GM23338 (cell line): ENCODE measurements at regions not wholly inside any gene's neighbourhood (a gene's known extent, or its start where the extent isn't known, plus 50 kb on each side); places are given as distances from the start of the nearest gene placed in this dataset.

Experiments used
- ATAC-seq: fragments of 200-7000 bp; cut with Tn5 transposase; 3 replicates; pipeline ENCODE4 v1.9.1; 2020
- DNase-seq: peaks from one replicate; pipeline ENCODE4 v3.0.0-alpha.2; 2015; ENCODE audit warnings: low spot score
- H2AFZ ChIP-seq: fragments of 200-600 bp; sonication (generic); 2 replicates; pipeline ENCODE4 v1.8.0; 2016; ENCODE audit warnings: antibody characterized with exemption, mild to moderate bottlenecking, moderate library complexity
- H3F3A ChIP-seq: fragments of 200-600 bp; sonication (generic); replicated peaks from 2 replicates; pipeline ENCODE4 v1.8.0; 2017; ENCODE audit warnings: antibody characterized with exemption, mixed run types, low read depth
- H3K27ac ChIP-seq: fragments of 200-600 bp; sonication (generic); 2 replicates; pipeline ENCODE4 v1.6.1; 2016; ENCODE audit warnings: low read depth
- H3K27me3 ChIP-seq: fragments of 200-600 bp; sonication (generic); 2 replicates; pipeline ENCODE4 v1.8.0; 2016; ENCODE audit warnings: mild to moderate bottlenecking, mixed run types, moderate library complexity; ENCODE audit not compliant: insufficient read depth
- H3K36me3 ChIP-seq: fragments of 200-600 bp; sonication (generic); 2 replicates; pipeline ENCODE4 v1.8.0; 2016; ENCODE audit warnings: mild to moderate bottlenecking; ENCODE audit not compliant: insufficient read depth
- H3K4me1 ChIP-seq: fragments of 200-600 bp; sonication (generic); 2 replicates; pipeline ENCODE4 v1.8.0; 2016; ENCODE audit warnings: mild to moderate bottlenecking, moderate library complexity; ENCODE audit not compliant: insufficient read depth
- H3K4me2 ChIP-seq: fragments of 200-600 bp; sonication (generic); 2 replicates; pipeline ENCODE4 v1.7.1; 2017; ENCODE audit warnings: mixed run types
- H3K4me3 ChIP-seq: fragments of 200-600 bp; sonication (generic); 2 replicates; pipeline ENCODE4 v1.6.1; 2016; ENCODE audit warnings: mixed run types
- H3K79me2 ChIP-seq: fragments of 200-600 bp; sonication (generic); replicated peaks from 2 replicates; pipeline ENCODE4 v1.8.0; 2017; ENCODE audit warnings: mild to moderate bottlenecking; ENCODE audit not compliant: insufficient read depth
- H3K9me2 ChIP-seq: fragments of 200-600 bp; sonication (generic); 2 replicates; pipeline ENCODE4 v1.8.0; 2017; ENCODE audit not compliant: insufficient read depth
- H4K20me1 ChIP-seq: fragments of 200-600 bp; sonication (generic); replicated peaks from 2 replicates; pipeline ENCODE4 v1.8.0; 2017; ENCODE audit warnings: mild to moderate bottlenecking; ENCODE audit not compliant: insufficient read depth
- H3K27ac Mint-ChIP-seq: 2 replicates; pipeline ENCODE4 v1.8.0; 2020; ENCODE audit warnings: inconsistent platforms, mild to moderate bottlenecking, moderate library complexity, mixed read lengths
- H3K27me3 Mint-ChIP-seq: 3 replicates; pipeline ENCODE4 v1.8.0; 2022; ENCODE audit warnings: low read depth, mild to moderate bottlenecking, moderate library complexity, mixed read lengths, inconsistent platforms; ENCODE audit not compliant: insufficient read depth, poor library complexity
- H3K36me3 Mint-ChIP-seq: 3 replicates; pipeline ENCODE4 v1.8.0; 2021; ENCODE audit warnings: low read depth, mild to moderate bottlenecking, inconsistent platforms, moderate library complexity, mixed read lengths
- H3K4me1 Mint-ChIP-seq: 3 replicates; pipeline ENCODE4 v1.8.0; 2020; ENCODE audit warnings: mild to moderate bottlenecking, inconsistent platforms, mixed read lengths
- H3K4me3 Mint-ChIP-seq: 3 replicates; pipeline ENCODE4 v1.8.0; 2021; ENCODE audit warnings: moderate library complexity, mild to moderate bottlenecking, inconsistent platforms, mixed read lengths
- H3K9me3 Mint-ChIP-seq: 3 replicates; pipeline ENCODE4 v1.8.0; 2020; ENCODE audit warnings: moderate library complexity, mild to moderate bottlenecking, inconsistent platforms, mixed read lengths
- CREB1 ChIP-seq: fragments of 250-450 bp; sonication (Bioruptor Pico); IDR thresholded peaks from 2 replicates; pipeline ENCODE4 v1.5.0; 2020; ENCODE audit warnings: low read depth, mild to moderate bottlenecking, moderate library complexity
- CTCF ChIP-seq, 2 experiments: fragments of 200-600 bp in 1 of 2; sonication (generic) in 1 of 2; conservative IDR thresholded peaks; 2 replicates each; pipeline versions ENCODE4 v1.5.1 to v1.6.1; 2016 to 2017; ENCODE audit warnings: antibody characterized with exemption in 2 of 2, low read depth in 2 of 2, mild to moderate bottlenecking in 2 of 2, moderate library complexity in 1 of 2
- EZH2 ChIP-seq: fragments of 200-600 bp; sonication (generic); IDR thresholded peaks from one replicate; pipeline ENCODE4 v1.8.0; 2017; ENCODE audit warnings: antibody characterized with exemption, mild to moderate bottlenecking, low read depth; ENCODE audit not compliant: unreplicated experiment
- EZH2phosphoT487 ChIP-seq: fragments of 200-600 bp; sonication (generic); IDR thresholded peaks from one replicate; pipeline ENCODE4 v1.8.1; 2018; ENCODE audit warnings: antibody characterized with exemption; ENCODE audit not compliant: unreplicated experiment
- JUNB ChIP-seq: IDR thresholded peaks from one replicate; pipeline ENCODE4 v1.6.1; 2016; ENCODE audit warnings: antibody characterized with exemption; ENCODE audit not compliant: unreplicated experiment
- NANOG ChIP-seq: IDR thresholded peaks from 2 replicates; pipeline ENCODE4 v1.6.1; 2016; ENCODE audit warnings: antibody characterized with exemption, borderline replicate concordance
- POLR2AphosphoS5 ChIP-seq: IDR thresholded peaks from 2 replicates; pipeline ENCODE4 v1.6.1; 2016; ENCODE audit warnings: antibody characterized with exemption, low read depth
- STAT1 ChIP-seq: IDR thresholded peaks from one replicate; pipeline ENCODE4 v1.6.1; 2016; ENCODE audit warnings: antibody characterized with exemption; ENCODE audit not compliant: unreplicated experiment
- ZNF114 ChIP-seq: fragments of 250-450 bp; sonication (Bioruptor Pico); IDR thresholded peaks from 2 replicates; pipeline ENCODE4 v1.5.0; 2020; ENCODE audit warnings: mild to moderate bottlenecking, moderate library complexity
- ZNF331 ChIP-seq: fragments of 250-450 bp; sonication (Bioruptor Pico); IDR thresholded peaks from 2 replicates; pipeline ENCODE4 v1.5.0; 2020; ENCODE audit warnings: low read depth, mild to moderate bottlenecking, moderate library complexity
- TF ChIP-seq, protein P1 (sequence below): IDR thresholded peaks from one replicate; pipeline ENCODE4 v1.6.1; 2018; ENCODE audit warnings: antibody characterized with exemption; ENCODE audit not compliant: unreplicated experiment
- TF ChIP-seq, protein P2 (sequence below): IDR thresholded peaks from 2 replicates; pipeline ENCODE4 v1.6.1; 2016; ENCODE audit warnings: antibody characterized with exemption
- TF ChIP-seq, protein P3 (sequence below): fragments of 250-450 bp; sonication (Bioruptor Pico); IDR thresholded peaks from 2 replicates; pipeline ENCODE4 v1.5.0; 2020; ENCODE audit warnings: mild to moderate bottlenecking, moderate library complexity

DNA sequence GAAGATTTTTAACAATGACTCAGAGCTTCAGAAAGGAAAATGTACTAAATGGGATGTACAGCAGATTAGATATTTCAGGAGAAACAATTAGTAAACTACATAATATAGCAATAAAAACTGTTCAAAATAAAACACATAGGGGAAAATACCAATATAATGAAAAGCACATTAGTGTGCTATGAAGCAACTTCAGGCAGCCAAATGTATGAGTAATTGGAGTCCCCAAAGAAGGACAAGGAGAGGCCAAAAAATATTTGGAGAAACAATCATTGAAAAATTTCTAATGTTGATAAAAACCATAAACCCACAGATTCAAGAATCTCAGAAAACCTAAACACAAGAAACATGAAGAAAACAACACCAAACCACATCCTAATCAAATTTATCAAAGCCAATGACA lies 129.3 kb upstream of the CHRDL1 start:
- Histone ChIP-seq H3F3A (no peaks in the 10 kb centered on the region), H3K4me3 (no peak overlapping the region), H3K4me1 (no peaks in the 10 kb centered on the region), H3K27me3 (no peaks in the 10 kb centered on the region), H4K20me1 (no peaks in the 10 kb centered on the region), H3K27ac (no peak overlapping the region), H3K4me2 (no peak overlapping the region), H3K9me2 (no peaks in the 10 kb centered on the region), H3K79me2 (no peaks in the 10 kb centered on the region), H3K36me3 (no peaks in the 10 kb centered on the region), H2AFZ (no peak overlapping the region)
- Mint-ChIP-seq H3K4me1 (no peaks in the 10 kb centered on the region), H3K27ac (no peak overlapping the region), H3K27me3 (no peaks in the 10 kb centered on the region), H3K36me3 (no peaks in the 10 kb centered on the region), H3K9me3 (no peaks in the 10 kb centered on the region), H3K4me3 (no peak overlapping the region)
- TF ChIP-seq, protein P1, sequence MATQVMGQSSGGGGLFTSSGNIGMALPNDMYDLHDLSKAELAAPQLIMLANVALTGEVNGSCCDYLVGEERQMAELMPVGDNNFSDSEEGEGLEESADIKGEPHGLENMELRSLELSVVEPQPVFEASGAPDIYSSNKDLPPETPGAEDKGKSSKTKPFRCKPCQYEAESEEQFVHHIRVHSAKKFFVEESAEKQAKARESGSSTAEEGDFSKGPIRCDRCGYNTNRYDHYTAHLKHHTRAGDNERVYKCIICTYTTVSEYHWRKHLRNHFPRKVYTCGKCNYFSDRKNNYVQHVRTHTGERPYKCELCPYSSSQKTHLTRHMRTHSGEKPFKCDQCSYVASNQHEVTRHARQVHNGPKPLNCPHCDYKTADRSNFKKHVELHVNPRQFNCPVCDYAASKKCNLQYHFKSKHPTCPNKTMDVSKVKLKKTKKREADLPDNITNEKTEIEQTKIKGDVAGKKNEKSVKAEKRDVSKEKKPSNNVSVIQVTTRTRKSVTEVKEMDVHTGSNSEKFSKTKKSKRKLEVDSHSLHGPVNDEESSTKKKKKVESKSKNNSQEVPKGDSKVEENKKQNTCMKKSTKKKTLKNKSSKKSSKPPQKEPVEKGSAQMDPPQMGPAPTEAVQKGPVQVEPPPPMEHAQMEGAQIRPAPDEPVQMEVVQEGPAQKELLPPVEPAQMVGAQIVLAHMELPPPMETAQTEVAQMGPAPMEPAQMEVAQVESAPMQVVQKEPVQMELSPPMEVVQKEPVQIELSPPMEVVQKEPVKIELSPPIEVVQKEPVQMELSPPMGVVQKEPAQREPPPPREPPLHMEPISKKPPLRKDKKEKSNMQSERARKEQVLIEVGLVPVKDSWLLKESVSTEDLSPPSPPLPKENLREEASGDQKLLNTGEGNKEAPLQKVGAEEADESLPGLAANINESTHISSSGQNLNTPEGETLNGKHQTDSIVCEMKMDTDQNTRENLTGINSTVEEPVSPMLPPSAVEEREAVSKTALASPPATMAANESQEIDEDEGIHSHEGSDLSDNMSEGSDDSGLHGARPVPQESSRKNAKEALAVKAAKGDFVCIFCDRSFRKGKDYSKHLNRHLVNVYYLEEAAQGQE = no peak
- no peak for TF ChIP-seq POLR2AphosphoS5
- no peak for TF ChIP-seq ZNF331 (CRISPR knock-in tag)
- TF ChIP-seq NANOG = no peak
- no peak for TF ChIP-seq CREB1
- no peak for TF ChIP-seq CTCF (conservative IDR thresholded peaks at IDR 0.05; ENCODE audit: low read depth in 2 of 2)
- TF ChIP-seq, protein P2, sequence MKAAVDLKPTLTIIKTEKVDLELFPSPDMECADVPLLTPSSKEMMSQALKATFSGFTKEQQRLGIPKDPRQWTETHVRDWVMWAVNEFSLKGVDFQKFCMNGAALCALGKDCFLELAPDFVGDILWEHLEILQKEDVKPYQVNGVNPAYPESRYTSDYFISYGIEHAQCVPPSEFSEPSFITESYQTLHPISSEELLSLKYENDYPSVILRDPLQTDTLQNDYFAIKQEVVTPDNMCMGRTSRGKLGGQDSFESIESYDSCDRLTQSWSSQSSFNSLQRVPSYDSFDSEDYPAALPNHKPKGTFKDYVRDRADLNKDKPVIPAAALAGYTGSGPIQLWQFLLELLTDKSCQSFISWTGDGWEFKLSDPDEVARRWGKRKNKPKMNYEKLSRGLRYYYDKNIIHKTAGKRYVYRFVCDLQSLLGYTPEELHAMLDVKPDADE = no peak
- TF ChIP-seq STAT1 = no peak
- TF ChIP-seq, protein P3, sequence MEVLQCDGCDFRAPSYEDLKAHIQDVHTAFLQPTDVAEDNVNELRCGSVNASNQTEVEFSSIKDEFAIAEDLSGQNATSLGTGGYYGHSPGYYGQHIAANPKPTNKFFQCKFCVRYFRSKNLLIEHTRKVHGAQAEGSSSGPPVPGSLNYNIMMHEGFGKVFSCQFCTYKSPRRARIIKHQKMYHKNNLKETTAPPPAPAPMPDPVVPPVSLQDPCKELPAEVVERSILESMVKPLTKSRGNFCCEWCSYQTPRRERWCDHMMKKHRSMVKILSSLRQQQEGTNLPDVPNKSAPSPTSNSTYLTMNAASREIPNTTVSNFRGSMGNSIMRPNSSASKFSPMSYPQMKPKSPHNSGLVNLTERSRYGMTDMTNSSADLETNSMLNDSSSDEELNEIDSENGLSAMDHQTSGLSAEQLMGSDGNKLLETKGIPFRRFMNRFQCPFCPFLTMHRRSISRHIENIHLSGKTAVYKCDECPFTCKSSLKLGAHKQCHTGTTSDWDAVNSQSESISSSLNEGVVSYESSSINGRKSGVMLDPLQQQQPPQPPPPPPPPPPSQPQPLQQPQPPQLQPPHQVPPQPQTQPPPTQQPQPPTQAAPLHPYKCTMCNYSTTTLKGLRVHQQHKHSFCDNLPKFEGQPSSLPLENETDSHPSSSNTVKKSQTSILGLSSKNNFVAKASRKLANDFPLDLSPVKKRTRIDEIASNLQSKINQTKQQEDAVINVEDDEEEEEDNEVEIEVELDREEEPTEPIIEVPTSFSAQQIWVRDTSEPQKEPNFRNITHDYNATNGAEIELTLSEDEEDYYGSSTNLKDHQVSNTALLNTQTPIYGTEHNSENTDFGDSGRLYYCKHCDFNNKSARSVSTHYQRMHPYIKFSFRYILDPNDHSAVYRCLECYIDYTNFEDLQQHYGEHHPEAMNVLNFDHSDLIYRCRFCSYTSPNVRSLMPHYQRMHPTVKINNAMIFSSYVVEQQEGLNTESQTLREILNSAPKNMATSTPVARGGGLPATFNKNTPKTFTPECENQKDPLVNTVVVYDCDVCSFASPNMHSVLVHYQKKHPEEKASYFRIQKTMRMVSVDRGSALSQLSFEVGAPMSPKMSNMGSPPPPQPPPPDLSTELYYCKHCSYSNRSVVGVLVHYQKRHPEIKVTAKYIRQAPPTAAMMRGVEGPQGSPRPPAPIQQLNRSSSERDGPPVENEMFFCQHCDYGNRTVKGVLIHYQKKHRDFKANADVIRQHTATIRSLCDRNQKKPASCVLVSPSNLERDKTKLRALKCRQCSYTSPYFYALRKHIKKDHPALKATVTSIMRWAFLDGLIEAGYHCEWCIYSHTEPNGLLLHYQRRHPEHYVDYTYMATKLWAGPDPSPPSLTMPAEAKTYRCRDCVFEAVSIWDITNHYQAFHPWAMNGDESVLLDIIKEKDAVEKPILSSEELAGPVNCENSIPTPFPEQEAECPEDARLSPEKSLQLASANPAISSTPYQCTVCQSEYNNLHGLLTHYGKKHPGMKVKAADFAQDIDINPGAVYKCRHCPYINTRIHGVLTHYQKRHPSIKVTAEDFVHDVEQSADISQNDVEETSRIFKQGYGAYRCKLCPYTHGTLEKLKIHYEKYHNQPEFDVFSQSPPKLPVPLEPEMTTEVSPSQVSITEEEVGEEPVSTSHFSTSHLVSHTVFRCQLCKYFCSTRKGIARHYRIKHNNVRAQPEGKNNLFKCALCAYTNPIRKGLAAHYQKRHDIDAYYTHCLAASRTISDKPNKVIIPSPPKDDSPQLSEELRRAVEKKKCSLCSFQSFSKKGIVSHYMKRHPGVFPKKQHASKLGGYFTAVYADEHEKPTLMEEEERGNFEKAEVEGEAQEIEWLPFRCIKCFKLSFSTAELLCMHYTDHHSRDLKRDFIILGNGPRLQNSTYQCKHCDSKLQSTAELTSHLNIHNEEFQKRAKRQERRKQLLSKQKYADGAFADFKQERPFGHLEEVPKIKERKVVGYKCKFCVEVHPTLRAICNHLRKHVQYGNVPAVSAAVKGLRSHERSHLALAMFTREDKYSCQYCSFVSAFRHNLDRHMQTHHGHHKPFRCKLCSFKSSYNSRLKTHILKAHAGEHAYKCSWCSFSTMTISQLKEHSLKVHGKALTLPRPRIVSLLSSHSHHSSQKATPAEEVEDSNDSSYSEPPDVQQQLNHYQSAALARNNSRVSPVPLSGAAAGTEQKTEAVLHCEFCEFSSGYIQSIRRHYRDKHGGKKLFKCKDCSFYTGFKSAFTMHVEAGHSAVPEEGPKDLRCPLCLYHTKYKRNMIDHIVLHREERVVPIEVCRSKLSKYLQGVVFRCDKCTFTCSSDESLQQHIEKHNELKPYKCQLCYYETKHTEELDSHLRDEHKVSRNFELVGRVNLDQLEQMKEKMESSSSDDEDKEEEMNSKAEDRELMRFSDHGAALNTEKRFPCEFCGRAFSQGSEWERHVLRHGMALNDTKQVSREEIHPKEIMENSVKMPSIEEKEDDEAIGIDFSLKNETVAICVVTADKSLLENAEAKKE (CRISPR knock-in tag) = no peak
- no peak for TF ChIP-seq ZNF114
- no peak for TF ChIP-seq EZH2phosphoT487
- TF ChIP-seq JUNB = no peak
- TF ChIP-seq EZH2 = no peak
- no peak for DNase-seq
- no peak for ATAC-seq
